AML-193 (cell line): ENCODE measurements at regions not wholly inside any gene's neighbourhood (a gene's known extent, or its start where the extent isn't known, plus 50 kb on each side); places are given as distances from the start of the nearest gene placed in this dataset.

Experiments
- DNase-seq, 2 experiments: peaks; one replicate each; lab custom pipeline; 2025; lab: John Stamatoyannopoulos, UW

DNA sequence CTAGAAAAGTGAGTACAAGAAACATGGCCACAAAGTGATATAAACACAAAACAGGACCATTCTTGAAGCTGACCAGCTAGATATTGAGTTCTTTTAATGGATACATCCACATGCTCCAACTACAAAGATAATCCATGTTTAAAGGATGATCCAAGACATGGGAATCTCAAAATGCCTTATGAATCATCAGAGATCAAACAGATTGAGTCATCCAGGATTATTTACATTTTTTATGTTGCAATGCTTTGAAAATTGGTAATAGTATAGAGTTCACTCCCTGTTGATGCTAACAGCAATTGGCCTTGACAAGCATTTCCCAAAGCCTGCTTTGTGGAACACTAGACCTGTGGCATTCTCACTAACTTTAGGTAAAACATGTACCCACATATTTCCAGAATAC lies 293.0 kb upstream of the TBX3 start:
- DNase-seq: no peak

DNA sequence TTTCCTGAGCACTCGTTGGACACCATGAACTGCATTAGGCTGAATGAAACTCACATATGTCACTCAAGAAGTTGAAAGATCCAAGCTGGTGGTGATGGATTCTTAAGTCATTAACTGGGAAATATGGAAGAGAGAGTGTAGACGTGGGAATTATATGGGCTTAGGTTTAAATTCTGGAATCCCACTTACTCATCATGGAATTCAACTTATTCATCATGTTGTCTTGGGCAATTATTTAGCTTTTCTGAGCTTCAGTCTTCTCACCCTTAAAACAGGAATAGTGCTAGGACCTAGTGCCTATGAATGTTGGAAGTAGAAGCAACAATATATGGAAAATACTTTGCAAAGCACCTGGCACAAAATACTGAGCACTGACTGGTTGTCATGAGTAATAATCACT lies 292.4 kb upstream of the TBX3 start:
- no peak for DNase-seq

- no peak for DNase-seq
Measured at GRCh38 chr12:114975640-114976310, 291.8 kb upstream of the TBX3 start.

GRCh38 chr12:114974826-114975639 lies 291.1 kb upstream of the TBX3 start:
- no peak for DNase-seq

DNA sequence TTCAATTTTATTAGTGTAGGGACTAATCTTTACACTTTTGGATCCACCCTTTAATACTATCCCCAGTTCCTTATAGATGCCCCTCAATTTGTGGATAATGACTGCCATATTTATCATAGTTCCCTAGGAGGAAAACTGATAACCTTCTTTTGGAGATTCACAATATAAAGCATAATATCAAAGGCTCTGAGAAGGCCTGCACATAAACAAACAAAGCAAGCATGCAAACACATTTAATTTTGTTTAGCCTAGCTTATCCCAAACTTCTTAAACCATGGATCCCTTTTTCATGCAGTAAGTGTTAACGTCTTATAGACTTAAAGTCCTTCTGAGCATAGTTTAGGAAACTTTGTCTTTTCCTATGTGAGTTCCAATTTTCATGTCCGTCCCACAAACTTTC lies 290.4 kb upstream of the TBX3 start:
- DNase-seq: no peak

- DNase-seq: no peak
Measured at GRCh38 chr12:114968727-114969126, 284.8 kb upstream of the TBX3 start.

DNA sequence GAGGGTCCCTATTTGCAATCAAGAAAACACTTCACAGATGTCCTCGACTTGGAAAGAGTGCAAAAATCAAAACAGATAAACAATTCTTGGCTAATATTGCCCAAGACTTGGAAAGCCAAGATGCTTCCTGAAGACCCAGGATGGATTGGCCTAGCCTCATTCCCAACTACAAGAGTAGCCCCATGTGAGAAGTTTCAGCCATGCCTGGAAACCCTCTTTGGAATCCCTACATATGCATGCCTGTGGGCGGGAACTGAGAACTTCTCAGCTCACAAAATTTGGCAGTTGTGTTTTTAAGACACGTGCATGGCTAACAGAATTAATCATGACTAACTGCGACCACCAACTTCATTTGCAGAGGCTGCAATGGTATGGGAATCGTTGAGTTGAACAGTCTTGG lies 283.2 kb upstream of the TBX3 start:
- no peak for DNase-seq

GRCh38 chr12:114964841-114965240 lies 280.9 kb upstream of the TBX3 start:
- no peak for DNase-seq

- DNase-seq: no peak
Measured at GRCh38 chr12:114963846-114964245, 279.9 kb upstream of the TBX3 start.

GRCh38 chr12:114961491-114961890 lies 277.5 kb upstream of the TBX3 start:
- no peak for DNase-seq

DNA sequence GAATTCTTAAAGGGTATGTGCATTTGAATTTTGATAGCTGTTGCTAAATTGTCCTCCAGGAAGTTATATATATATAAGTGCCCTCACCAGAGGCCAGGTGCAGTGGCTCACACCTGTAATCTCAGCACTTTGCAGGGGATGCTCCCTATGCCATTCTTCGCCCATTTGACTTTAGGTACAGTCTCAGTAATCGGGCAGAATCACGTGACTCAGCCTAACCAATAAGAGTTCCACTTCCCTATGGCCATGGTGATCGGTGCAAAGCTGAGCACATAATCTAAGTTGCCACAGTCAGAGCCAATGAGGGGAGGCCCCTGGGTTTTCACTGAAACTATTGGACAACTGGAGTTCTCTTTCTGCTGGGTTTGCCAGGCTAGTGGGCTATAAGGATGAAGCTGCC lies 274.6 kb upstream of the TBX3 start:
- DNase-seq: no peak

DNA sequence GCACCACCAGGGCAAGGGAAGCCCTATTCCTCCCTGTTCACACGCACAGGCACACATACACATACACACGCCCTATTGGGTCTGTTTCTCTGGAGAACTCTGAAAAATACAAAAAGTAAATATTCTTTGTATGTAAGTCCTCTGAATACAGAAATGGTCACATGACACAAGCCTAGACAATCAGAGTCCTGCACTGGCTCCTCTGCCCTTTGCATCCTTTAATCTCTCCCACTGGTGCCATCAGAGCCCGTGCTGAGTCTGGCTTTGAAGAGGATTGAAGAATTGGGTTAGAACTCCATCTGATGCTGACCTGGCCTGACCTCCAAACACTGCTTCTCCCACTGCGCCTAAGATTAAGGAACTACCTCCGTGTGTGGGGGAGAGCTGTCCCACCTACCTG lies 273.2 kb upstream of the TBX3 start:
- DNase-seq: no peak

- DNase-seq: no peak
Measured at GRCh38 chr12:114955414-114956014, 271.5 kb upstream of the TBX3 start.

- DNase-seq: no peak
Measured at GRCh38 chr12:114954511-114955055, 270.6 kb upstream of the TBX3 start.

DNA sequence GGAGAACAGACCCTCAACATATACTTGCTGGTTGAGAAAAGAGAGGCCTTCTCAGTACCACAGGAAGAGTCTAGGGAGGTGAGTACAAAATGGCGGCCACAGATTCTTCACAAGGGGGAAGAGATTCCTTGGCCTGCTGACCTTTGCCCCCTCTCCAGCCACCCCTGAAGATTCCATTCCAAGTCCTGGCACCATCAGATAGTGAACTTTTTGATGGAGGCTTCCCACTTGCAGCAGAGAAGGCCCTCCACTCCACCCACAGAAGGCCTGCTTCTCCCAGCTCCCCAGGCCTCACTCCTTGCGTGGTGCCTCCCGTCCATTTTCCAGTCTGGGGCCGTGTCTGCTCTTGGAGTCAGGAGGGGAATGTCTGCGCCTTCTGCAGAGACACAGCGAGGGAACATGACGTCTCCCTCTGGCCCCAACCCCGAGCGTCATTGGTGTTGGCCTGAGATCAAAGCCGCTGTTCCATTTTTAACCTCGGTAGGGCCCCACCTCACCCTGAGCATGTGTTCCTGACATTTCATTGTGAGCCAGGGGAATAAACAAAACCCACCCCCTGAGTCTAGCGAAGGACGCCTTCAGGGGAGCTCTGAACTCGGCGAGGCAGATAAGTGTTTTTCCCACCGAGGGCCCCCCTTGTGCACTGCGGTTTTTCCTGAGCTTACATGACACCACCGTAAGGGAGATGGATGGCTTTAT lies 268.7 kb upstream of the TBX3 start:
- DNase-seq: no peak

DNA sequence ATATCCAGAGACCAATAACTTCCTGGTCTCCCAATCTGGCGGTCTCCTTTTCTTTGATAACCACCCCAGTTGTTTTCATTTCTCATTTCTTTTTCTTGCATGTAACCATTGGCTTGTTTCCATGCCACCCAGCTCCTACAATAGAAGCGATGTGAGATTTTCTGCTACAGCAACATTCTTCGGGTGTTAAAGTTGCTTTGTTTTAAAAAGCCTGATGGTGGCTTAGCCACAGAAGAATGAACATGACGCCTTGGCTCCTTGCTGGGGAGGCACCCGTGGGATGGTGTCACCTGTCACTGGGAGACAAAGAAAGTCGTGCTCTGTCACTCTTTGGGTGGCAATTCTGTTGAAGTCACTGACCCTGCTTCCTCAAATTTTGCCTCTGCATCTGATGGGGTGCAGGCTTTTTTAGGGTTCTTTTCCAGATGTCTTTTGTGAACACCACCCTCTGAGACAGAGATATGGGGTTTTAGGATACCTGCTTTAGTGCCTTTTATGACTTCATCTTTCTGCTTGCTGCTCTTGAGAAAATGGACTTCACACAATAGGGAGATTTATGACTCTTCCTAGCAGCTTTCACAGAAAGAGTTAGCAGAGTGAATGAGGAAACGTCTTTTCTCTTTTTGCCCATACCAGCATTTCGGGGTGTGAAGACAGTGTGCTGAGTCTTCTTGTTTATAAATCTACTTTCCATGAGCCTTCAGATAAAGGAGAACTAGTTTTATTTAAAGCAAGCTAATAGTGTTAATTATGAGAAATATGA lies 265.3 kb upstream of the TBX3 start:
- DNase-seq: no peak

DNA sequence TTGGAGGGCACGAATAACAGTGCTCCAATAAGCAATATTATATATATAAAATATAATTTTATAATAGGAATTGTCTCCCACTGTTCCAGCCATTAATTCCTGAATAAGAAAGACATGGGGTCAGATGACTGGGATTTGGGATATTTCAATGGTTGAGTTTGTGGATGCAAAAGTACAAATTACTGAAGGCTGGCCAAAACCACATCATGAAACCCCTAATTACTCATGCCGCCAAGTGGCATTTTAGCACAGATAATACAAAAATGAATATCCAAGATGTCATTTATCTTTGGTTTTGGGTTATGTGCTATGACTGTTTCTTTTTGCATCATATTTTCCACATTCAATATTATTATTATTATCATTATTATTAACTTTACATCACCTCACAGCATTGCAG lies 261.4 kb upstream of the TBX3 start:
- DNase-seq: no peak

DNA sequence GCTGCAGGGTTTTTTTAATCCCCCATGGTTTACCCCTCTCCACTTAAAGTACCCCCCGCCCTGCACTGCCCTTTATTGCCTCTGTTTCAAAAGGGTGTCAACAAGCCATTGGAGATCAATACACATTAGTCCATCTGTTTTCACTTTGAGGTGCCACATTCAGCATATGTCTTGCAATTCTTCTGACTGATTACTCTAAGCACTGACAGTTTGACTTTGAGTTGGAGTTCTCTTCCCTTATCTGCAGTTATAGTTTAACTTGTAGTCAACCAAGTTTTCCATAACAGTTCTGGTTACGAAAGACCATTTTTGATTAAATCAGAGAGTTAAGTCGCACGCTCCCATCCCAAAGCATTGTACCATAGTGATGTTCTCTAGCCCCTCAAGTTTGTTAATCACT lies 260.8 kb upstream of the TBX3 start:
- DNase-seq: no peak

DNA sequence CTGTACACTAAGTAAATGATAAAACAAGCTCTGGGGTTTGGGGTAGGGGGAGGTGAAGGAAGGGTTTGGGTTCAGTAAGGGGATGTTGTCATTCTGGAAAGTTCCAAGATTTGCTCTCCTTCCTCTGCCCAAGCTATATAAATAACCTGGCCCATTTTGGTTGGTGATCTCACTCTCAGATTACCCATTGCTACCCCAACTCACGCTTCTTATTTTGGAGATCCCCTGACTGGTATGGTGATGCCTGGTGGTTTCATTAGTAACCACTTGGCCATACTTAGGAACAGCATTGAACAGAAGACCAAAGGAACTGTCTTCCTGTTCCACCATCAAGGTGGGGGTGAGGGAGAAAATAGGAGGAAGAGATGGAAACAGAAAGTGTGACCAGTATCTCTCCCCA lies 259.6 kb upstream of the TBX3 start:
- DNase-seq: no peak

DNA sequence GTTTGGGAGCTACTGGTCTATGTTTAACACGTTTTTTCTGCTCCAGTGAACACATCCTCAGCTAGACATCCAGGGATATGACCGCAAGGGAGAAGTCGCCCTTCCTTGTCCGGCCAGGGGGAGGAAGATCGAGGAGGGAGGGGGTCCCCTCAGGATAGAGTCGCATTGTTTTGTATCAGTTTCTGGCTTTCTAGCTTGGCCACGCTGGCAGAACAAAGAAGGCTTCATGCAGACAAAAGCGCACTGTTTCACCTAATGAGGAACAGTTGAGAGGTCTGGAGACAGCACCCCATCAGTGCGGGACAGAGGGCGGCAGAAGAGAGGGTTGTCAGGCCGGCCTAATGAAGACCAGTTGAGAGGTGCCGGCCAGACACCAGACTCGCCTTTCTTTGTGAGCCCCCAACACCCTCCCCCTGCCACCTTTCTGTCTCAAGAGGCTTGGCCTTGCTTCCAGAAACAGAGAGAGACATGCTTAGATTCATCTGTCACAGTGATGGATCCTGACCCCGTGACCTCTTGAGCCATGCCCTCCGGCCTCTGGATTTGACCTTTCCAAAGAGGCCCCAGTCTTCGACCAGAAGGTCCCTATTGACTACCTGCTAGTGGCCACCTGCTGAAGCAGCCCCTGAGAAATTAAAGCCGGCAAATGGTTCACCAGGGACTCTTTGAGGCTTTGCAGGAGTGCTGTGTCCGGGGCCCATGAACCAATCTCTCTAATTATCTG lies 254.7 kb upstream of the TBX3 start:
- no peak for DNase-seq
